HEK293 (cell line): ENCODE measurements at regions not wholly inside any gene's neighbourhood (a gene's known extent, or its start where the extent isn't known, plus 50 kb on each side); places are given as distances from the start of the nearest gene placed in this dataset.

Experiments
- BCL11B ChIP-seq: fragments of 450-650 bp; formaldehyde crosslinking; IDR thresholded peaks from 2 replicates; pipeline ENCODE4 v1.5.1; 2016; ENCODE audit warnings: low read depth, missing biosample characterization, missing genetic modification characterization
- MZF1 ChIP-seq: fragments of 450-650 bp; formaldehyde crosslinking; IDR thresholded peaks from 2 replicates; pipeline ENCODE4 v1.5.1; 2017; ENCODE audit warnings: missing biosample characterization, missing genetic modification characterization, borderline replicate concordance
- SALL2 ChIP-seq: fragments of 450-650 bp; formaldehyde crosslinking; IDR thresholded peaks from 2 replicates; pipeline ENCODE4 v1.5.0; 2017; ENCODE audit warnings: missing biosample characterization, mild to moderate bottlenecking, missing genetic modification characterization, borderline replicate concordance
- YY2 ChIP-seq: fragments of 450-650 bp; formaldehyde crosslinking; IDR thresholded peaks from 2 replicates; pipeline ENCODE4 v1.5.1; 2016; ENCODE audit warnings: missing biosample characterization, missing genetic modification characterization
- ZNF121 ChIP-seq: fragments of 450-650 bp; formaldehyde crosslinking; IDR thresholded peaks from 2 replicates; pipeline ENCODE4 v1.5.1; 2016; ENCODE audit warnings: missing biosample characterization, missing genetic modification characterization
- ZNF138 ChIP-seq: fragments of 450-650 bp; formaldehyde crosslinking; IDR thresholded peaks from 2 replicates; pipeline ENCODE4 v1.5.1; 2016; ENCODE audit warnings: missing biosample characterization, missing genetic modification characterization, borderline replicate concordance
- TF ChIP-seq, protein P1 (sequence below): fragments of 450-650 bp; formaldehyde crosslinking; IDR thresholded peaks from 2 replicates; pipeline ENCODE4 v1.5.1; 2016; ENCODE audit warnings: missing biosample characterization, missing genetic modification characterization
- TF ChIP-seq, protein P2 (sequence below): fragments of 450-650 bp; formaldehyde crosslinking; IDR thresholded peaks from 2 replicates; pipeline ENCODE4 v1.5.1; 2016; ENCODE audit warnings: missing biosample characterization, missing genetic modification characterization, low read depth
- TF ChIP-seq, protein P3 (sequence below): fragments of 450-650 bp; formaldehyde crosslinking; IDR thresholded peaks from 2 replicates; pipeline ENCODE4 v1.5.1; 2016; ENCODE audit warnings: missing biosample characterization, missing genetic modification characterization

- TF ChIP-seq, protein P1, sequence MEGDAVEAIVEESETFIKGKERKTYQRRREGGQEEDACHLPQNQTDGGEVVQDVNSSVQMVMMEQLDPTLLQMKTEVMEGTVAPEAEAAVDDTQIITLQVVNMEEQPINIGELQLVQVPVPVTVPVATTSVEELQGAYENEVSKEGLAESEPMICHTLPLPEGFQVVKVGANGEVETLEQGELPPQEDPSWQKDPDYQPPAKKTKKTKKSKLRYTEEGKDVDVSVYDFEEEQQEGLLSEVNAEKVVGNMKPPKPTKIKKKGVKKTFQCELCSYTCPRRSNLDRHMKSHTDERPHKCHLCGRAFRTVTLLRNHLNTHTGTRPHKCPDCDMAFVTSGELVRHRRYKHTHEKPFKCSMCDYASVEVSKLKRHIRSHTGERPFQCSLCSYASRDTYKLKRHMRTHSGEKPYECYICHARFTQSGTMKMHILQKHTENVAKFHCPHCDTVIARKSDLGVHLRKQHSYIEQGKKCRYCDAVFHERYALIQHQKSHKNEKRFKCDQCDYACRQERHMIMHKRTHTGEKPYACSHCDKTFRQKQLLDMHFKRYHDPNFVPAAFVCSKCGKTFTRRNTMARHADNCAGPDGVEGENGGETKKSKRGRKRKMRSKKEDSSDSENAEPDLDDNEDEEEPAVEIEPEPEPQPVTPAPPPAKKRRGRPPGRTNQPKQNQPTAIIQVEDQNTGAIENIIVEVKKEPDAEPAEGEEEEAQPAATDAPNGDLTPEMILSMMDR (tag by site-specific recombination): no peak
- TF ChIP-seq, protein P2, sequence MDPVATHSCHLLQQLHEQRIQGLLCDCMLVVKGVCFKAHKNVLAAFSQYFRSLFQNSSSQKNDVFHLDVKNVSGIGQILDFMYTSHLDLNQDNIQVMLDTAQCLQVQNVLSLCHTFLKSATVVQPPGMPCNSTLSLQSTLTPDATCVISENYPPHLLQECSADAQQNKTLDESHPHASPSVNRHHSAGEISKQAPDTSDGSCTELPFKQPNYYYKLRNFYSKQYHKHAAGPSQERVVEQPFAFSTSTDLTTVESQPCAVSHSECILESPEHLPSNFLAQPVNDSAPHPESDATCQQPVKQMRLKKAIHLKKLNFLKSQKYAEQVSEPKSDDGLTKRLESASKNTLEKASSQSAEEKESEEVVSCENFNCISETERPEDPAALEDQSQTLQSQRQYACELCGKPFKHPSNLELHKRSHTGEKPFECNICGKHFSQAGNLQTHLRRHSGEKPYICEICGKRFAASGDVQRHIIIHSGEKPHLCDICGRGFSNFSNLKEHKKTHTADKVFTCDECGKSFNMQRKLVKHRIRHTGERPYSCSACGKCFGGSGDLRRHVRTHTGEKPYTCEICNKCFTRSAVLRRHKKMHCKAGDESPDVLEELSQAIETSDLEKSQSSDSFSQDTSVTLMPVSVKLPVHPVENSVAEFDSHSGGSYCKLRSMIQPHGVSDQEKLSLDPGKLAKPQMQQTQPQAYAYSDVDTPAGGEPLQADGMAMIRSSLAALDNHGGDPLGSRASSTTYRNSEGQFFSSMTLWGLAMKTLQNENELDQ (tag by site-specific recombination): no peak
- TF ChIP-seq, protein P3, sequence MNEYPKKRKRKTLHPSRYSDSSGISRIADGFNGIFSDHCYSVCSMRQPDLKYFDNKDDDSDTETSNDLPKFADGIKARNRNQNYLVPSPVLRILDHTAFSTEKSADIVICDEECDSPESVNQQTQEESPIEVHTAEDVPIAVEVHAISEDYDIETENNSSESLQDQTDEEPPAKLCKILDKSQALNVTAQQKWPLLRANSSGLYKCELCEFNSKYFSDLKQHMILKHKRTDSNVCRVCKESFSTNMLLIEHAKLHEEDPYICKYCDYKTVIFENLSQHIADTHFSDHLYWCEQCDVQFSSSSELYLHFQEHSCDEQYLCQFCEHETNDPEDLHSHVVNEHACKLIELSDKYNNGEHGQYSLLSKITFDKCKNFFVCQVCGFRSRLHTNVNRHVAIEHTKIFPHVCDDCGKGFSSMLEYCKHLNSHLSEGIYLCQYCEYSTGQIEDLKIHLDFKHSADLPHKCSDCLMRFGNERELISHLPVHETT (tag by site-specific recombination): no peak
- TF ChIP-seq ZNF121 (tag by site-specific recombination) (no peak), ZNF138 (tag by site-specific recombination) (no peak), MZF1 (tag by site-specific recombination) (no peak), YY2 (no peak), SALL2 (tag by site-specific recombination) (no peak), BCL11B (no peak)
Observed at GRCh38 chr7:47720907-47721244, 139.0 kb upstream of the TNS3 start.
